ENCODE measurements at regions not wholly inside any gene's neighbourhood (a gene's known extent, or its start where the extent isn't known, plus 50 kb on each side); places are given as distances from the start of the nearest gene placed in this dataset.

DNA sequence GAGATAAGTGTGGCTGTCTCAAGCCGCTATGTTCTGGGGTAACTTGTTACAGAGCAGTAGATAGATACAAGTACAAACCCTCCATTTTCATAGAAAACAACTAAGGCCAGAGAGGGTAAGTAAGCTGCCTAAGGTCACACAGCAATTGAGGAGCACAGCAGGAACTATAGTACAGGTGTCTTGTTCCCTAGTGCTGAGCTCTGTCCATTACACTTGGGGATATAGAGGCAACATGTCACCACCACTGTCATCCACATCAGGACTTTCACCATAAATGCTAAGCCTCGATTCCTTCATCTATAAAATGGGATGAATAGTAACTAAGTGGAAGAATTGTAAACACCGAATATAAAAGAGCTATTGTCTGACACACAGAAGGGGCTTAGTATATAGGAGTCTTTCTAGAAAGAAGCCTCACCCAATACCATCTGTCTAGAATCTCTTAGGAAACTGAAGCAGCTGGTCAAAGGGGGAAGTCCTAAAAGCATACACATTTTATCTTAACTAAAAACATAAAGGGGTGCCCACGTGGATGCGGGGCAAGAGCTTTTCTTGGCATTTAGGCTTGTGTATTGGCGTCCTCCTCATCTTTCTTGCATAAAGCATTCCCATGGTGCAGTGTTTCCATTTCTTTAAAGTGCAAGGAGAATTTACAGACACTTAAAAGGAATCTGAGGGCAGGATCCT, 93.8 kb upstream of the ALX4 start:
- H3K36me3 ChIP-seq = no peaks in the 10 kb centered on the region
- 59 to 71% methylated on average over 5 of the region's 6 CpGs for WGBS, 2 donors (ENCODE audit: low coverage in 1 of 2)
- H3K4me1 ChIP-seq = no peaks in the 10 kb centered on the region
- H3K27ac ChIP-seq = no peak overlapping the region
- TF ChIP-seq POLR2A (IDR thresholded peaks at IDR 0.05) (no peak), POLR2AphosphoS5 (IDR thresholded peaks at IDR 0.05) (no peak)
- no peak overlapping the region for H3K4me3 ChIP-seq
- ATAC-seq = no peak
- H3K27me3 ChIP-seq = peaks cover 36% of the 10 kb centered on the region
- H3K9me3 ChIP-seq = no peaks in the 10 kb centered on the region

DNA sequence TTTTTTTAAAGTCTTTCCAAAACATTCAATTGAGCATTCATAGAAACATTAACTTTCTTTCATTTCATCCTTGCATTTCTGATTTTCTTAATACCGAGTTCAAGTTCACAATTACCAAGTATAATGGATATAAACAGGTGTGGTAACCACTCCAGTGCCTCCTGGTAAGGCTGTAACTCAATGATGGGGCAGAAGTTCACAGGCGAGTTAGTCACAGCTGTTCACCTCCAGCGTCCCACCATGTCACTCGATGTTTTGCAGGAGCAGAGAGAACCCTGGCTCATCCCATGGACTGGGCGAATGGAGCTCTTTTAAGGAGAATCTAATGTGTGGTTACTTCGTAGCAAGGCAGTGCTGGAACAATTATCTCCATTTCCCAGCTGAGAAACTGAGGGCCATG, 94.4 kb upstream of the ALX4 start:
- 81 to 89% methylated on average over 4 to 6 of the region's 6 CpGs for WGBS, 2 donors (ENCODE audit: low coverage in 1 of 2)
- no peaks in the 10 kb centered on the region for H3K4me1 ChIP-seq
- H3K36me3 ChIP-seq = no peaks in the 10 kb centered on the region
- H3K27ac ChIP-seq = no peak overlapping the region
- H3K4me3 ChIP-seq = no peak overlapping the region
- TF ChIP-seq, protein P1, sequence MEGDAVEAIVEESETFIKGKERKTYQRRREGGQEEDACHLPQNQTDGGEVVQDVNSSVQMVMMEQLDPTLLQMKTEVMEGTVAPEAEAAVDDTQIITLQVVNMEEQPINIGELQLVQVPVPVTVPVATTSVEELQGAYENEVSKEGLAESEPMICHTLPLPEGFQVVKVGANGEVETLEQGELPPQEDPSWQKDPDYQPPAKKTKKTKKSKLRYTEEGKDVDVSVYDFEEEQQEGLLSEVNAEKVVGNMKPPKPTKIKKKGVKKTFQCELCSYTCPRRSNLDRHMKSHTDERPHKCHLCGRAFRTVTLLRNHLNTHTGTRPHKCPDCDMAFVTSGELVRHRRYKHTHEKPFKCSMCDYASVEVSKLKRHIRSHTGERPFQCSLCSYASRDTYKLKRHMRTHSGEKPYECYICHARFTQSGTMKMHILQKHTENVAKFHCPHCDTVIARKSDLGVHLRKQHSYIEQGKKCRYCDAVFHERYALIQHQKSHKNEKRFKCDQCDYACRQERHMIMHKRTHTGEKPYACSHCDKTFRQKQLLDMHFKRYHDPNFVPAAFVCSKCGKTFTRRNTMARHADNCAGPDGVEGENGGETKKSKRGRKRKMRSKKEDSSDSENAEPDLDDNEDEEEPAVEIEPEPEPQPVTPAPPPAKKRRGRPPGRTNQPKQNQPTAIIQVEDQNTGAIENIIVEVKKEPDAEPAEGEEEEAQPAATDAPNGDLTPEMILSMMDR (IDR thresholded peaks at IDR 0.05) = no peak
- TF ChIP-seq EP300 (IDR thresholded peaks at IDR 0.05) (no peak), POLR2AphosphoS5 (IDR thresholded peaks at IDR 0.05) (no peak), POLR2A (IDR thresholded peaks at IDR 0.05) (no peak)
- ATAC-seq = no peak
- no peaks in the 10 kb centered on the region for H3K9me3 ChIP-seq
- peaks cover 32% of the 10 kb centered on the region for H3K27me3 ChIP-seq

DNA sequence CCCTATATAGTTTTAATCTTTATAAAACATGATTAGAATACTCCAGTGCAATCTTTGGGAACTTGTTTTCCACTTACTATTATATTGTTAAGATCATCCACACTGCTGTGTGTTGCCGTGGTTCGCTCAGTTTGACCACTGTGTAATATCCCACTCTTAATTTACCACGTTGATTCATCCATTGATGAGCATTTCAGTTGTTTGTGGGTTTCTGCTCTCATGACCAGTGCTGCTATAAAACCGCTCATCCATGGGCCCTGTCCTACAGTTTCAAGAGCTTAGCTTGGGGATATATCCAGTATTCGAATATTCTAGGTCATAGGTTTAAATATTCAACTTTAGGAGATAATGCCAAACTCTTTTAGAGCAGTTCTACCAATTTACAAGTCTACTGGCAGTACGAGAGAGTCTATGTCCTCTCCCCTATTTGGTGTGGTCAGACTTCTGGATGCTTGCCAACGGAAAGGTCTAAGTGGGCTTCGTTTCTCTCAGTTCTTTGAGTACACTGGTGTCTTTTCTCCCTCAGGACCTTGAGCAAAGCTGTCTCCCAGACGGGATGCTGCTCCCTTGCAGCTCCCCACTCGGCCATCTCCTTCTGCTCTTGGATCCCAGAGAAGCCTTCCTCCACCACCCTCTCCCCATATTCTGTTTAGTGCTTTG, 94.9 kb upstream of the ALX4 start:
- TF ChIP-seq EP300 (IDR thresholded peaks at IDR 0.05) (no peak), POLR2A (IDR thresholded peaks at IDR 0.05) (no peak), POLR2AphosphoS5 (IDR thresholded peaks at IDR 0.05) (no peak)
- TF ChIP-seq, protein P1 (IDR thresholded peaks at IDR 0.05) = no peak
- no peak overlapping the region for H3K27ac ChIP-seq
- H3K9me3 ChIP-seq = no peaks in the 10 kb centered on the region
- no peaks in the 10 kb centered on the region for H3K4me1 ChIP-seq
- peaks cover 32% of the 10 kb centered on the region for H3K27me3 ChIP-seq
- no peak overlapping the region for H3K4me3 ChIP-seq
- WGBS, 2 donors (ENCODE audit: low coverage in 1 of 2) = 54 to 73% methylated on average over 8 of the region's 10 CpGs
- no peaks in the 10 kb centered on the region for H3K36me3 ChIP-seq
- no peak for ATAC-seq

DNA sequence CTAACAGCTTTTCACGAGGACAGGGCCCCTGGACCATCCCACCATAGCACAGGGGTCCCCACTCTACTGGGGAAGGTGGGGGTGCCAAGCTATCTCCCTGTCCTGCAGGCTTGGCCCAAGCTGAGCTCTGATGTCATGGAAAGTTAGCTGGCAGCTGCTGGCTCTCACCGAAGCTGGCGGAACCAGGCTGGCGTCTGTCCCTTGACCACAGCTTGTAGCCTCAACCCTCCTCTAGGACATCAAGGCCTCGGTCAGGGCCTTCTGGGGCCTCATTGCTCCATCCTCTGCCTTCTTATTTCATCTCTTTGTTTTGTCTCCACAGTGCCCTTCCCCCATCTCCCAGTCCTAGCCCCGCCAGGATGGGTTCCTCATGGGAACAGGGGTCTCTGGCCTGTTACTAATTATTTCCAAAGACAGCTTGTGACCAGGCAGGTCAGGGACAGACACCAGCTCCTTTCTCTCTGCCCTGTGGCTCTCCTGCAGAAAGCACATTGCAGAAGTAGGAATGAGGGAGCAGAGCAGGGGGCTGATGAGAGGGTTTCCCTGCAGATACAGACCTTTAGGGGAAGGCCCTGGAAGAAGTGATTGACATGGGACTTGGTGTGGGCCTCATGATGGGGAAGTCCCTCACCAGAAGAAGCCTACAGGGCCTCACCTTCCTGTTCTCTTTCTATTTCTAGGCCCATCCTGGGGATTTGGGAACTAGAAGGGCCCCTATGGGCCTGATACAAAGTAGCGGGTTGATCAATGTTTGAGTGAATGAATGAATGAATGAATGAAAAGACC, 97.5 kb upstream of the ALX4 start:
- TF ChIP-seq POLR2A (IDR thresholded peaks at IDR 0.05) (no peak), POLR2AphosphoS5 (IDR thresholded peaks at IDR 0.05) (no peak), EP300 (IDR thresholded peaks at IDR 0.05) (no peak)
- TF ChIP-seq, protein P1 (IDR thresholded peaks at IDR 0.05) = no peak
- ATAC-seq = no peak
- H3K9me3 ChIP-seq = no peaks in the 10 kb centered on the region
- no peak overlapping the region for H3K27ac ChIP-seq
- H3K27me3 ChIP-seq = peaks cover 34% of the 10 kb centered on the region
- WGBS, 2 donors (ENCODE audit: low coverage in 1 of 2) = 94 to 100% methylated on average over 1 to 2 of the region's 7 CpGs
- H3K36me3 ChIP-seq = no peaks in the 10 kb centered on the region
- H3K4me3 ChIP-seq = no peak overlapping the region
- H3K4me1 ChIP-seq = no peaks in the 10 kb centered on the region

DNA sequence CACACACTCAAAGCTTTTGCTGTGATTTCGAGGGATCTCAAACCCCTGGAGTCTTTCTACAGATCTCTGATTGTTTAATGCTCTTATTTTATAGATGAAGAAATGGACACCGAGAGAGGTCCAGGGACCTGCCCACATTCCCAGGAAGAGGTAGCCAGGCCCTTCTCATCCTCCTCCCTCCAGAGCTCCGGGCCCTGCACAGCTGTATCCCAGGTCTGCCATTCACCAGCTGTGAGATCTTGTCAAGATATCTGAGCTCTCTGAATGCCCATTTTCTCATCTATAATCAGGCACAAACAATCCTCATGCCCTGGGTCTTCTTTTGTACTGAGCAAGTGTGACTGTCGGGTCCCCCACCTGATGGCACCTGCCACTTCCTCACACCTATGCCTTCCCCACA, 98.2 kb upstream of the ALX4 start:
- Histone ChIP-seq H3K4me1 (no peaks in the 10 kb centered on the region), H3K27ac (no peak overlapping the region), H3K4me3 (no peak overlapping the region), H3K36me3 (no peaks in the 10 kb centered on the region), H3K27me3 (peaks cover 36% of the 10 kb centered on the region), H3K9me3 (no peaks in the 10 kb centered on the region)
- WGBS, 2 donors (ENCODE audit: low coverage in 1 of 2) = 36 to 38% methylated on average over 3 to 4 of the region's 4 CpGs
- ATAC-seq = no peak
- TF ChIP-seq, protein P1 (IDR thresholded peaks at IDR 0.05) = no peak
- TF ChIP-seq EP300 (IDR thresholded peaks at IDR 0.05) = no peak

All from gastroesophageal sphincter (tissue), 4 donors.